HG02642 (cell line): ENCODE measurements at regions not wholly inside any gene's neighbourhood (a gene's known extent, or its start where the extent isn't known, plus 50 kb on each side); places are given as distances from the start of the nearest gene placed in this dataset.

ENCODE experiments used
- ATAC-seq: cut with Tn5 transposase; IDR thresholded peaks from one replicate; pipeline ENCODE4 v1.9.1; 2021; ENCODE audit warnings: mild to moderate bottlenecking; ENCODE audit not compliant: unreplicated experiment, poor library complexity

DNA sequence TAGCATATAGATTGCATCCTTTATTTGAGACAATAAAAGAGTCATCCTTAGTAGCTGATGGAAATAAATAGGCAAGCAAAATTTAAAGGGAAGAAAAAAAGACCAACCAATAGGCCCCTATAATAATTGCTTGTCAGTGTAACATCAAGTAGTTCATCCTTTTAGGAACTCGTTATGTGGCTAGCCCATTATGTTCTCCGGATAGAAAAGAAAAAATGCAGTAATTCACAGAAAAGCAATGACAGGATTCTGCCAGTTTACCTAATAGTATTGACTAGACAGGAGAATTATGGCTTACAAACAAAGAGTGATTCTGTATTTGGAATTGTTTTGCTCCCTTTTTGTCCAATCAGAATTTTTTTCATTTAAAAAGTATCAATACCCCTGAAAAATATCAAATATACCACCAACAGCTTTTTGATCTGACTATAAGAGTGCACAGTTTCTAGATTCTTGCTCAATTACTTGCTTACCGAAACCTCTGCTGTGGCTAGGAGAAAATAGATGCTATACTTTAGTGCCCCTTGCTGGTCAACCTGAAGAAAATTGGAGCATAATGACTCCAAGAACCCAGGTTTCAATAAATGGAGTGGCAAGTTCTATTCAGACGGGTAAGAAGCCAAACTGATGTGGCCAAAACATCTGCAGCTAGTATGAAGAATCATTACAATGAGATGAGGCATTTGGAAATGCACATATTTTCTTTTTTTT, 91.5 kb upstream of the SASH1 start:
- no peak for ATAC-seq

DNA sequence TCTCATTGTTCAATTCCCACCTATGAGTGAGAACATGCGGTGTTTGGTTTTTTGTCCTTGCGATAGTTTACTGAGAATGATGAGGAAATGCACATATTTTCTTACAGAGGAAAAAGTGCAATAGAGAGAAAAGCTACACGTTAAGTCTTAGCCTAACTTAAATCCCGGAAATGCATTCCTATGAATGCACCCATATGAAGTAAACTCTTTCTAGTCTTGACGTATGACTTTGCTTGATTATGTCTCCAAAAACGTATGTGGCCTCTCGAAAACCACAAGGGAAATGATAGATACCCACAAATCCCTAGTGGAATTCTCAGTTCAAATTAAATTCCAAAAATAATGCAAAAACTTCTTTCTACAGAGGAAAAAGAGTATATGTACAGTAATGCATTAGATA, 90.7 kb upstream of the SASH1 start:
- no peak for ATAC-seq

DNA sequence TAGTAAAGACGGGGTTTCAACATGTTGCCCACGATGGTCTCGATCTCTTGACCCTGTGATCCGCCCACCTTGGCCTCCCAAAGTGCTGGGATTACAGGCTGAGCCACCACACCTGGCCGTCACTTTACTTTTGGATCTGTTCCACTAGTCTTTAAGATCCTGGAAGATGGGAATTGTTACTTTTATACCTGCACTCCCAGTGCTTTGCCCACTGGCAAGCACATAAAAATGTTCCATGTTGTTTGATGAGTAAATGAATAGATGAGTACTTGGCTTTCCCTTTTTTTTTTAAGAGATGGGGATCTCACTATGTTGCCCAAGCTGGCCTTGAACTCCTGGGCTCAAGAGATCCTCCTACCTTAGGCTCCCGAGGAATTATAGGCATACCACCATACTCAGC, 84.8 kb upstream of the SASH1 start:
- ATAC-seq: no peak

DNA sequence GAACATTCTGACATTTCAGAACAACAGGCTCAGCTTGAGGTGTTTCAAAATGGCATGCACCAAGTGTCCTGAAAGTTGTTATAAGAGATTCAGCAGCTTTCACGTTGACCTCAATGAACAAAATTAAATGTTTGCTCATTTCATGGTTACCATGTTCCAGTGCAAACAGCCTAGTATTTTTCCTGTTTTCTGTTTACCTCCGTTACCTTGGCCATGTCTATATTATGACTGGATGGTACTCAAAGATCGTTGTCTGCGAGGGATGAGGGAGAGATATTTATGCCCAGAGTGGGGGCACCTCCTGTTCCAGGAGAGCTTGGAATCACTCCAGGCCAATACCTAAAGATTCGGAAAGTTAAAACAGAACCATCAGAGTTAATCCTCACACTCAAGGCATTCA, 83.8 kb upstream of the SASH1 start:
- ATAC-seq: no peak

DNA sequence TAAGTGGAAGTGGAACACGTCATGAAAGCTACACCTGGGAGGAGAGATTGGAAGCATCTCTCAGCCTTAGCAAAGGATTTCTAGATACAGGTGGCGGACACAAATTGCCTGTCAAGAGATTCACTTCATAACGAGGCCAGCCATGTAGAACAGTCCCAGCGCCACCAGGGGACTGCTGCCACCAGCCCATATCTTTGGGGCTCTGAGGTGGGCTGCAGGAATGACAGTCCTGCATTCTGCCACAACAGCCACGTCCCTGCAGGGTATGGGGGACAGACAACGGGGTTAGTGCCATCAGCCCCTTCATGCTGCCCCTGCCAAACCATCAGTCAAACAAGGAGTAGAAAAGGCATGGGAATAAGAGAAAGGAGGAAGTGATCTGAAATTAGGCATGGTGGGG, 81.2 kb upstream of the SASH1 start:
- ATAC-seq: no peak

DNA sequence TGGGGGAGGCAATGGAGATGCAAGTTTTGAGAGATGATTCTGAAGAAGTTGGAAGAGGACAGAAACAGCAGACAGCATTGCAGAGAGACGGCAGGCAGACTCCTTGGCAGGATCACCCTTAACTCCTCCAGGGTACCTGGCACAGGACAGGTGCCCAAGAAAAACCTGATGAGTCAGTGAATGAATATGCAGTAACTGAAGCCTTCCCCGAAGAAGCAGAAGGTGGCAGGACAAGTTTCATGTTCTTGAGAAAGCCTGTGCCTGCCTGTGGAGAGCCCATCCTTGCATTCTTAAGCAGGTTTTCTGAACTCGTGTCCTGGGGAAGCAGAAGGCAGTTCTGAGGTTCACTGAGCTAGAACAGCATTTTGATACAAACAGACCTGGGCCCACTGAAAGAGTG, 79.6 kb upstream of the SASH1 start:
- ATAC-seq: no peak

DNA sequence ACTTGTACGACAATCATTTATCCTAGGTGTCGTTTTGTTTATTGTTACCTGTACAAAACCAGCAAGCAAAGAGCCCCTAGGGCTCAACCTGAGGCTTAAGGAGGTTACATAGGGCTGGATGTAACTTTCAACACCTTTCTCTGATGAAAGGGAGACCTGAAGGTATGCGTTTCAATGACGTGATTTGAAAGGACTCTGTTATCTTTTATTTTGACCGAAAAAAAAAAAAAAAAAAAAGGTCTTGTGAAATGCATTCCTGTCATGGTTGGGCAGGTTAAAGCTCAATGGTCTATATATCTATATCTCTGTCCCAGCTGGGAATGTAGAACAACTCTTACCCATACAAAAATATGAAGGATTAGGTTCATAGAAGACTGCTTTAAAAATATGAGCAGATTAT, 78.7 kb upstream of the SASH1 start:
- ATAC-seq: no peak

DNA sequence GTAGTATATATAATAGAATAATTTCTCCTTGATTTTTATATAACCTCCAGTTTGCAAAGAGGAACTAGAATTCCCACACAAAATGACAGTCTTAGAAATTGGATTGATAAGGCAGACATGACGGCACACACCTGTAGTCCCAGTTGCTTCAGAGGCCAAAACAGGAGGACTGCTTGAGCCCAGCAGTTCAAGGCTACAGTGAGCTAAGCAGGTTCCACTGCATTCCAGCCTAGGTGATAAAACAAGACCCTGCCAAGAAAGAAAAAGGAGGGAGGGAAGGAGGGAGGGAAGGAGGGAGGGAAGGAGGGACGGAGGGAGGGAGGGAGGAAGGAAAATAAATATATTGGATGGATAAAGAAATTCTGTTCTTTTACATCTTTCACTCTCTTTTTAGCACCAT, 77.6 kb upstream of the SASH1 start:
- ATAC-seq: no peak

DNA sequence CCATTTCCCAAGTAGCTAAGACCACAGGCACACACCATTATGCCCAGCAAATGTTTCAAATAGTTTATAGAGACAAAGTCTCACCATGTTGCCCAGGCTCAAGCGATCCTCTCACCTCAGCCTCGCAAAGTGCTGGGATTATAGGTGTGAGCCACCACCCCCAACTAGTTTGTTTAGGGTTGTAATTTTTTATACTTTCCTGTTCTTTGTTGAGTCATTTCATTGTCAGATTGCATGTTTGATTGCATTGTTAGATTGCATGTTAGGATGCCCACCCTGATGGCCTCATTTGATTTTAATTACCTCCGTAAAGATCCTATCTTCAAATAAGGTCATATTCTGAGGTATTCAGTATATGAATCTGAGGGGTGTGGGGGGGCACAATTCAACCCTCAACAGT, 73.3 kb upstream of the SASH1 start:
- ATAC-seq: no peak

DNA sequence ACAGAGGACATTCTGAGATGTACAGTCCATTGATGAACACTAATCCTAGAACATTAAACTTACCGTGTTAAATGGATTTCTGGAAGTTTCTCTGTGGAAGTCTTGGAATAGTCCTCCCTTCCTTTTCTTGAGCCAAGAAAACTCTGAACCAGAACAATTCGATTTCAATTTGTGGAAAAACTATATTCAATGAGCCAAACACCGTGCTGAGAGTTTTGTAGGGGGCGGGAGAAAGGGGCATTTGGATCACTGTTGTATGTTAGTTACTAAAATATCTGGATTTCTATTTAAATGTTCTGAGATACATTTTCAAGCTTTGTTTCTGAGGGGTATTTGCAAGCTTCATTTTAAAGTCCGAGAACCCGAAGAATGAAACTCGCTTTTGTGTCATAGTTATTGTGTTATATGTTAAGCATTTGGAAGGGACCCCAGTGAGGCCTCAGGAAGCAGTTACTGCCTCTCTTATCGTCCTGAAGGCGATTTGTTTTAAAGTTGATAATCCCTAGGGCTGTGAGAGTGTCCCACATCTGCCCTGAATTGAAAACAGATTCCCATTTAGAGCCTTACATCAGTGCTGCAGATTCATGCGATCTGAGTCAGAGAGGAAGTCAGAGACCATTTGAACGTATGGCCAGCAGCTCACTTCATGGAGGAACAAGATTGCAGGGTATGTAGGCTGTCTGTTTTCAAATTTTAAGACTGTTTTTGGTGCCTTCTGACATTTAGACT, 70.8 kb upstream of the SASH1 start:
- no peak for ATAC-seq

DNA sequence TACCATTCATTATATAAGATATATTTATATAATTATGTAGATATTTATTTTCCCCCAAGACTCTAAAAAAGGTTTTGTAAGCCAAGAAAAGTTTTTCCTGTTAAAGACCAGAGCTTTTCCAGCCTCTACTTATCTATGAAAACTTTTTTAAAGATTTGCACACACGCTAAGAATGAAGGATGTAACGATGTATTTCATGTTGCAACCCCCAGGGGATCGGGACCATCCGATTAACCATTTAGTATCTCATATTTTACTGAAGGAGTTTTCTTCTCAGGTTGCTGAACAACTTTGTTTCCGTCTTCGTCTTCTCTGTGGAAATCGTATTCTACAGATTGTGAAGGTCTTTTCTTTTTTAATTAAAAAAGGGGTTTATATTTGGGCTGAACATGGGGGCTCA, 70.0 kb upstream of the SASH1 start:
- no peak for ATAC-seq

DNA sequence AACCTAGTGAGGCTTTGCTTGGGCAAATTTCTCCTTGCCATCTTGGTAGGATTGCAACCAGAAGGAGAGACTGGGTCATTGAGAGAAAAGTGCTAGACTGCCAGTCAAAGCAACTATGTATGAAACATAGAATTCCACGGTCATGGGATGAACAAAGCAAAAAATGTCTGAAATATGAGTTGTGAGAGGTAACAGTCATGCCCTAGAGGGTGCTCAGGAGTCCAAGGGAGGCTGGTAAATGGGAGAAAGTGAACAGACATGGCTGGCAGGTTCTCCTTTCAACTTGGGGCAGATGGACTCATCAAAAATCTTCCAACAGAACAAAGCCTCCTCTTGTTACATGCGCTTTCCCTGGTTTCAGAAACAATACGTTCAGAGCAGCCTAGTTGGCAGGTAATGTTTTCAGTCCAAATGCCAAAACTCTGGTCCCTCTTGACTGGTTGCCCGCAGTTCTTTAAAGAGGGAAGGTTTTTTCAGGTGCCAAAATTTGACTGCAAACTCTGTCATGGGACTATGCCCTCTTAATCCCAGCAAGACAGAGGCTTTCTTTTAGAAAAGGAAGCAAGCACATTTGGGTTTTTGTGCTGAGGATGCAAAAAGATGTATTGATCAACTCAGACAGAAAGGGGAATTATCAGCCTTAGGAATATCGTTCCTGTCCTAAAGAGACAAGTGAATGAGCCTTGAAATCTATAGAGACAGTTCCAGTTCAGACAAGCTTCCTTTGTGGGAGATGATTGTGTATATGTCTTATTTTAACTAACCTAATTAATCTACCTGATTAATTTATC, 68.5 kb upstream of the SASH1 start:
- no peak for ATAC-seq

DNA sequence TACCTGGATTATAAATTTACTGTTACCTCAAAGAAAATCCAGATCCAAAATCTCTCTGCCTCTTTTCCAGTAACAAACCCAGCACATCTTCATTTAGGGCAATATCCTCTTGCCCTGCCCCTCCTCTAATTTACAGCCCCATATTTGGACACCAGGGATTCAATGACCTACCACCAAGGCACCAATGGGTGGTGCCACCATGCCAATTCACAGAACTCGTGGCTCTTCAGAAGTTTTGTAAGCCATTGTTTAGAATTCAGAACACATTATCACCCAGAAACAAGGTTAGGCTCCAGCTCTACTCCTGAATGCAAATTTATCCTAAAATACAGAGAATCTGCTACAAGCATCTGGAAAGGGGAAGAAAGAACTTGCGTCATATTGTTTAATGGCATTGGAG, 67.8 kb upstream of the SASH1 start:
- no peak for ATAC-seq

DNA sequence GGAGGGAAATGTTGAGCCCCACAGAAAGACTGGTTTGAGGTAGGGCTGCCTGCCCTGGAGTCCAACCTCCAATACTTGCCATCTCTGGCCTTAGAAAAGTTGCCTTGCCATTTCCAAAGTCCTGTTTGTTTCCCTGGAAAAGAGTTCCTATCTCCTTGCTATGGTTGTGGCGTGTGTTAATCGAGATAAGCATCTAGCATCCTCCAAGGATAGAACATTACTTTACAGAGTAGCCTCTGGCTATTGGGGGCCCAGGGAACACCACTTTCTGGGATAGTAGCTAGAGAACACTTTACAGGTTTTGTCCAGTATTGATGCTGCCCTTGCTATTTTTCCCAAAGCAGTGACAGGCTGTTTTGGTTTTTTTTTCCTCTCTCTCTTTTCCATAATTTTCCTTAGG, 57.4 kb upstream of the SASH1 start:
- ATAC-seq: no peak

DNA sequence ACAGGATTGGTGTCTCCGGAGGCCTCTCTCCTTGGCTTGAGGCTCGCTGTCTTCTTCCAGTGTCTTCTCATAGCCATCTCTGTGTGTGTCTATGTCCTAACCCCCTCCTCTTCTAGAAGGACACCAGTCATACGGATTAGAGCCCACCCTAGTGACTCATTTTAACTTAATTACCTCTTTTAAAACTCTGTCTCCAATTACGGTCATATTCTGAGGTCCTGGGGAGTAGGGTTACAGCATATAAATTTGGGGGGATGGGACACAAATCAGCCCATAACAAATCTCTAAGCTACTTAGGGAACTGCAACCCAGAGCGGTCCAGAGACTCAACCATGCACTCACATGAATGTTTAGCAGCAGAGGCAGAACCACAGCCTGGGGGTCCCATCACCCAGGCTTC, 56.1 kb upstream of the SASH1 start:
- ATAC-seq: no peak

DNA sequence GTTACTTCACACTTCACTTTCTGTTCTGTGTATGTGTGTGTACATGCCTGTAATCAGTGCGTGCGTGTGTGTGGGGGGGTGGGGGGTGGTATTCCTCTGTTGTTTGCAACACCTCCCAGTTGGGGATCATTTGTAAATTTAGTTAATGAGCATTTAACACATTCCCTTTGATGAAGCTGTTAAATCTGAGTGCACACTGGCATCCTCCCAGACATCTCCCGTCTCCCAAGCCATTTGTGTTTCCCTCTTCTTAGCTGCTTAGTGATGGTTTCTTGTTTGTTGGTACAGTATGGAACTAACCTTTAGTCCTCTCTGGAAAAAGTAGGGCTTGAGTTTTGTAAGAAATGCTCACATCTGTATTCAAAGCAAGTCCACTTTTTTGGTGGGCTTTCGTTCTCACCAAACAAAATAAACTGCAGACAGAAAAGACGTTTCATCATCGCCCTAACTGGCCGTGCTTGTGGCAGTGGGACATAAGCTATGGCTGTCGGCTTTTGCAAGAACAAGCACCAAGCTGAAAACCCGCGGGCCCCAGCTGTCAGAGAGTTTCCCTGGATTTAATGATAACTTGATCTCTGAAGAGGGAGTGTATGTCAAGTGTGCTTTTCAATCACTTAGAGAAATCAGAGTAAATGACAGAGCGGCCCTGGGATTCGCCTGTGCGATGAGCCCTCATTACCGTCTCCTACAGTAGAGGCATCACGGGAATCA, 54.9 kb upstream of the SASH1 start:
- ATAC-seq: no peak

DNA sequence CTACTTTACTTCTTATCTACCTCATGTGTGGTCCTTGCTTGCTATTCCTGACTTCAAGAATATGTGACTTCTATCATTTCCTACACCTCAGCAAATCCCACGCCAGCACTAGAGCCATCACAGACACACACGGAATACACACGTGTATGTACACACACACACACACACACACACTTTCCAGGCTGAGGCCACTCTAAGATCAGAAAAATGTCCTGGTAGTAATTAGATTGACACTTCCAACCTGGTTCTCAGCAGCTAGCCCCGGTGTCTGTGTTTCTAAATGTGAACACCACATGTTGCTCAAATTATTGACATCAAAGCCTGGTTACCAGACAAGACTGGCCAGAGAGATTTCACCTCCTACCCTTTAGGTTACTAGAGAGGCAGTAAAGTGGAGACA, 54.1 kb upstream of the SASH1 start:
- ATAC-seq: no peak

DNA sequence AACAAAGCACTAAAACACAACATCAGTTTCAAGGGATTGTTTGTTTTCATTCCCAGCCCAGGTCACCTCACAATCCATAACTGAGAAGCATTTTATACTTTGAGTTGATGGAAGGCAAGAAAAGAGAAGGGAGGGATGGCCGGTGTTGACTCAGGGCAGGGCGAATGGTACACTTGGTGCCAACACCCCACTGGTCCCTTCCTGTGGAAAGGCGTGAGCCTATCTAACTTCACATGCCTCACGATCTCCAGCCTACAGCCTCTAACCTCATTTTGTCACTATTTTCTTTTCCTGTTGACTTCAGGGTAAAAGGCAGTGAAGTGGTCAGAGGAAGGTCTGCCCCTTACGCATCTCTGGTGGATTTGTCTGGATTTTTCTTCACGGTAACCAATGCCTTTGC, 53.5 kb upstream of the SASH1 start:
- no peak for ATAC-seq

DNA sequence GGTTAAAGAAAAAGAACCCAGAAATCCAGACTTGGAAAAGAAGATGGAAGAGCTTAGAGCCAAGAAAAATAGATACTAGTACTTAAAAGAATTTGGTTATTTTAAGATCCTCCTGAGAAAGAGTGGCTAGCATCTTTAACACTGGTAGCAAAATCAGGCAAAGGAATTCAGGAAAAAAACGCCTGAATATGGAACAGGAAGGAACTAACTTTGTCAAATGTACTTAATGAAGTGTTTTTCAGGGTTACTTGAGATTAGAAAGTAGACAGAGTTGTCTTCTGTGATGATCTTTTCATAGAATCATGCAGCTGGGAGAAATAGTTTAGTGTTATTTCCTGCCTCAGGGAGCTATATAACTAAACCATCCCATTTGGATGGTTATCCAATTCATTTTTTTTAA, 50.8 kb upstream of the SASH1 start:
- ATAC-seq: no peak
